ENCODE measurements at regions not wholly inside any gene's neighbourhood (a gene's known extent, or its start where the extent isn't known, plus 50 kb on each side); places are given as distances from the start of the nearest gene placed in this dataset.

GRCh38 chr2:22897428-22897827 lies 487.6 kb upstream of the KLHL29 start:
- in situ Hi-C loops (cut with HindIII; ENCODE audit: low sequenced_read_pairs), result no loop called here

GRCh38 chr2:22900674-22901073 lies 484.3 kb upstream of the KLHL29 start:
- in situ Hi-C loops (cut with HindIII; ENCODE audit: low sequenced_read_pairs), result no loop called here

DNA sequence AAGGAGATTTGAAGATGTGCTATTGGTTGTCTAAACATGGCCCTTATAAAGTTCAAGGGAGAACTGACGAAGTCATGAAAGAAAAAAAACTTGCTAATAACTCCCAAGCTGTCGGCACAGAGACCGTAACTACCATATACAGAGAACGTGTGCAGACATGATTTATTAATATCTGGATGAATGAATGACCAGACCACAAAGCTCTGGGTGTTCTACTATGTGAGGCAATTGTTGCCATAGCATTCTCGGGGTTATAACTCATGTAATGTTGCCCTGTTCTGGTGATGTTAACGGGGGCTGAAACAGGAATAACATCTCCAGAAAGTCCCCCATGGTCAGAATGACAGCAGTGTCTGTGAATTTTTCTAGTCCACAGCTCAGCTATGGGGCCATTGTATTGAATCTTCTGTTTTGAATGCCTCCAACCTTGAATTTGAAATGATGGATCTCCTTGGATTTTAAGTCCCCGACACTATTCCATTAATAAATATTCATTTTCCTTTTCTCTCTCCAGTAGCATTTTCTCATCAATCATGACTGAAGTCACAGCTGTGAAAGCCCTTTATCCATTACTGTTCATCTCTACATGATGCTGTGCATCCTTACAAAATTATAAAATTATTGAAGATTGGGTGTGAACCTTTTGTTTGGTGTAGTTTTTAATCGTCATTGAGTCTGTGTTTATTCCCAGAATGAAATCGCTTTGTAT lies 483.4 kb upstream of the KLHL29 start:
- in situ Hi-C loops (cut with HindIII; ENCODE audit: low sequenced_read_pairs), result no loop called here

- in situ Hi-C loops (cut with HindIII; ENCODE audit: low sequenced_read_pairs), result no loop called here
These were observed 482.8 kb upstream of the KLHL29 start for GRCh38 chr2:22902180-22902550.

DNA sequence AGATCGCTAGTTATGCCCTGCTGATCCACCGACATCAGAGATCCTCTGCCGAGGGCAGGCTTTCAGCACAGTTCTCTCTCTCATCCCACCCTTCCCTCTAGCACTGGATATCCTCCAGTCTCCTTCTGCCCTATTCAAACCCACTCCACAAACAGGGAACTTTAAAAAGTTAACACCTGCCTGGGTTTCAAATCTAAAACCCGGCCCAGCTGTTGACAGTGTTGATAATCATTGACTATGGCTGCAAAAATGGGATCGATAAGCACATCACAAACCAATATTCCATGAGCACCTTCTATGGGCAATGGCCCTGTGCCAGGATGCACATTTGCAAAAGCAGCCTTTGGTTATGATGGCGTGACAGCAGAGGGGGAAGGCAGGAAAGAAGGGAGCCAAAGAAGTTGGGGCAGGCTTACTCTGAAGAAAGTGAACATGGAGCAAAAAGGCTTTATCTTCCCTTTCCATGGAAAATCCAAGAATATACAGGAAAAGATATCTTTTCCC lies 482.3 kb upstream of the KLHL29 start:
- in situ Hi-C loops (cut with HindIII; ENCODE audit: low sequenced_read_pairs), result no loop called here

- in situ Hi-C loops (cut with HindIII; ENCODE audit: low sequenced_read_pairs), result no loop called here
These were observed 481.4 kb upstream of the KLHL29 start for GRCh38 chr2:22903616-22904015.

DNA sequence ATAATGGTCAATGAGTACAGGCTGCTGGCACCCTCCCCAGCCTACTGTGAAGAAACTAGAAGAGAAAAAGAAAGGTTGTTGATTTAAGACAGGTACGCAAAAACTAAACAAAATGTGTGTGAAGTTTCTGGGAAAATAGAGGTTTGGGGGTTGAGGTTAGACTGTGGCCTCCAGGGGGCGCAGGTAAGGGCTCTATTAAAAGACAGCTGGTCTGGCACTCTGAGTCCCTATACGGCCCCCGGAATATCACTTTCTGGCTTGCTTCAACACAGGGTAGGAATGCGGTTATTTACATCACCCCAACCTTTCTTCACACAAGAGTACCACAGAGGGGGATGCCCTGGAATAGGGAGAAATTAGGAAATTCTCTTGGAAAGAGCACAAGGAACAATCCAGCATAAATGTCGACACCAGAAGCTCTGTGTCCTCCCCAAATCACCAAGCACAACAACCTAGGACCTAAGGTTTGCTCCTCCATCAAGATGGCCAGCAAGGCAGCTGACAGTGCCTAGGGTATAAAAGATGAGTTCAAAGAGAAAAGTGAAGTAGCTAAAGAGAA lies 480.8 kb upstream of the KLHL29 start:
- in situ Hi-C loops (cut with HindIII; ENCODE audit: low sequenced_read_pairs), result no loop called here

DNA sequence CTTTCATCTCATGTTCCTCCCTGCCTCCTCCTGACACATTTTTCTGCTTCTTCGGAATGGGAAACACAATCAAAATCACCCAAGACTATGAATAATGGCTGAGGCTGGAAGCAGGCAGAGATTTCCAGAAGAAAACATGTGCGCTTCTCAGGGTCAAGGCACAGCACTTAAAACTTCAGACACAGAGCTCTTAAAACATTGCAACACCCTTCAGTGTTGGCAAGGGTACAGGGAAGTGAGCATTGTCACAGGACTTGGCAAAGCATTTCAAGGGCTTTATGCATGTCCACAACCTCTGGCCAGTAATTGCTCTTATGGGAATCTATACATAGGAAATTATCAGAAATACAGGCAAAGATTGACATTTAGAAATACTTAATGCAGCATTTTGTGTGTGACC lies 477.6 kb upstream of the KLHL29 start:
- in situ Hi-C loops (cut with HindIII; ENCODE audit: low sequenced_read_pairs), result no loop called here

DNA sequence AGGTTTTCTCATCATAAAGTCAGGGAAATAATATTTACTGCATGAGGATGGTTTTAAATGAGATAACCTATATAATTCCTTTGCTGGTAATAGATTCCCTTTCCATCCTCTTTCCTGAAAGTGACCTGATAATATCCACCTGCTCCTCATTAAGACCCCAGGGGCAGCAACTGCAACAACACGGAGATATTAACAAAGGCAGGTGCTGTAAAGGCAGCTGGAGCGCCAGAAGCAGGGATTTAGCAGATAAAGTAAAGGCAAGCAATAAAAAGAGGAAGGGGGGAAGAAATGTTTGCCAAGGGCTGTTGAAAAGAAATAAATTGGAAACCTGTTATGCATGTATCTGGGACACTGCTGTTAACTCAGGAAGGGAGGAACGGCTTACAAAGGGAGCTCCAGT lies 472.6 kb upstream of the KLHL29 start:
- in situ Hi-C loops (cut with HindIII; ENCODE audit: low sequenced_read_pairs), result no loop called here

DNA sequence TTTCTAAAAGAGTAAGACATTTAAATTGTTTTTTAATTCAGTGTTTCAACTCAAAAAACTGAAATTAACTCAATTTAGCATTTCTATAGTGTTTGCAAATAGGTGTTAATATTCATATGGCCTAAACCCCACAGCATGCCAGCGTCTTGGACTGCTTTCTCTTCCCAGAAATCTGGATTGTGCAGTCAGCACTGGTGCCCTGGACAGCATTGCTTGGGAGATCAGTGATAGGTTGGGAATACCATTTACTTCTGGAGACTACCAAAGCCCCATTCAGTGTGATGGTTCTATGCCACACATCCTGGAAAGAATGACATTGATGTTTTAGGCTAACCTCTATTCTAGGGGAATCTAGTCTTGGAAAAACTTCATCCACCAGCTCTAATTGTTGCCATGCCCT lies 455.0 kb upstream of the KLHL29 start:
- in situ Hi-C loops (cut with HindIII; ENCODE audit: low sequenced_read_pairs), result no loop called here

- in situ Hi-C loops (cut with HindIII; ENCODE audit: low sequenced_read_pairs), result no loop called here
These were observed 454.2 kb upstream of the KLHL29 start for GRCh38 chr2:22930781-22931180.

- in situ Hi-C loops (cut with HindIII; ENCODE audit: low sequenced_read_pairs), result no loop called here
These were observed 452.7 kb upstream of the KLHL29 start for GRCh38 chr2:22932288-22932687.

GRCh38 chr2:22934747-22935146 lies 450.2 kb upstream of the KLHL29 start:
- in situ Hi-C loops (cut with HindIII; ENCODE audit: low sequenced_read_pairs), result no loop called here

GRCh38 chr2:22942441-22942840 lies 442.5 kb upstream of the KLHL29 start:
- in situ Hi-C loops (cut with HindIII; ENCODE audit: low sequenced_read_pairs), result no loop called here

DNA sequence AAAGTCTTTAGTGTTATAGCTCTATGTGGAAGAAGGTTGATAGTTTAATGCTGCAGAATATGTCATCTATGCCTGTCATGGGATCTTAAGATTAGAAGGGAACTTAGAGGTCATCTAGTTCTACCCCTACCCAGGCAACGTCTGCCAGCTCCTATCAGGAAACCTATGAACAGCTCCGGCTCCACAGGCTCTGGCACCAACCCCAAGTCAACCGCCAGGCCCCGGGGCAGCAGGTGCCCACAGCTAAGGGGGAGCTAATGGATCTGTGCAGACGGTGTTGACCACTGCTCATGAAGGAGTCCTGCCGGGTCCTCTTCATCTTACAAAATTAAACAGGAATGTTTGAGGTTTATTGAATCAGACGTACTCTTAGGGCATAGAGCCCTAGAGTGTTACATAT lies 440.8 kb upstream of the KLHL29 start:
- in situ Hi-C loops (cut with HindIII; ENCODE audit: low sequenced_read_pairs), result no loop called here

DNA sequence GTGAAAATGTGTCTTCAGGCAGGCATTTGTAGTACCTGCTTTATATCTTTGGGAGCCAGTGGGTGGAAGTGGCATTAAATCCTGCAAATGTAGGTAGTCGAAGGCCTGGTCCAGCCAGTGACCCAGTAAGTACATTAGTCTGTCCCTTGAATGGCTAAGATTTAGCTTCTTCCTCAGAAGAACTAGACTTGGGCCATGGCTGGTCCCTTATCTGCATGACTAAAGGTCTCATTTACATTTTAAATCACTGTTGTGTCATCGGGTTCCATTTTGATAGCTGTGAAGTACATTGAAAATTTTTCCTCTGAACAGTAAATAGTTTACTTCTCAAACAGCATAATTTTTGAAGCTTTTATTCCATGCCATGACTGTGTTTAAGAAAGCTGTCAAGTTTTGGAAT lies 438.4 kb upstream of the KLHL29 start:
- in situ Hi-C loops (cut with HindIII; ENCODE audit: low sequenced_read_pairs), result no loop called here

GRCh38 chr2:22947741-22948140 lies 437.2 kb upstream of the KLHL29 start:
- in situ Hi-C loops (cut with HindIII; ENCODE audit: low sequenced_read_pairs), result no loop called here

DNA sequence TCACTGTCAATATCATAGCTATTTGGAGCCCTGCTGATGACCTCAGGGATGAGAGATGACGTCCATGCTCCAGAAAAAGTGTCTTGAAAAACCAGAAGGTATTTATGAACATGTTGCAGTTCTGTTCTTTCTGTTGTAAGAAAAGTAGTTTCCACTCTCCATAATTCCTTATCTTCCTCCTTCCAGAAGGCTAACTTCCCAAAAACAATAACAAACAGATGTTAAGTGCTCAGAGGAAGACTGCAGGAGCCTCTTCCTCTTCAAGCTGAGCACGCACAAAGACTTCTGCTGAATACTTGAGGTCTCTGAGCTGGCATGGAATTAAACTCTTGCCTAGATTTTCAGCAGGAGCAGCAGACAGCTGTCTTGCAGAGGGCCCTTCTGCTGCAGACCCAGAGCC lies 434.5 kb upstream of the KLHL29 start:
- in situ Hi-C loops (cut with HindIII; ENCODE audit: low sequenced_read_pairs), result no loop called here

DNA sequence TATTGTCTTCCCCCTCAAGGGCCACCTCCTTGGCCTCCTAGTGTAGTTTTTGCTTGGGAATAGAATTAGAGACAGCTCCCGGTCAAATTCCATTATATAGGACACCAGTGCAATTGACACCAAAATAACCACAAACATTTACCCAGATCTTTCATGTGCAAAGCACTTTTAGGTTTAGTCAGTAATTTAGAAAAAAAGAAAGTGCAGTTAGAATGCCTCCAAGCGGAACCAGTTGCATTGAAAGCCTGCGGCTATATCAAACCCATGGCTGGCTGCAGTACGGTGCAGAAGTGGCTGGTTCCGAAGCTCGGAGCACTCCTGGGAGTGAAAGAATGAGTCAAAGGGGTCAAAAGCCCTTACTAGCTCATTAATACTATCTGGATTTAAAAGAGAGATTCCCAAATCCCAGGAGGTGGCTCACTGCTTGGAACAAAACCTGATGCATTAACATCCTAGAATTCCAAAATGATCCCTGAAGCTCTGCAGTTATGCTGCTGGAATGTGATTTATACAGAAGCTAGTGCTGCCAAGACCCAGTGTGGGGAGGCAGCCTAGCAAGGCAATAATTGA lies 432.2 kb upstream of the KLHL29 start:
- in situ Hi-C loops (cut with HindIII; ENCODE audit: low sequenced_read_pairs), result no loop called here

DNA sequence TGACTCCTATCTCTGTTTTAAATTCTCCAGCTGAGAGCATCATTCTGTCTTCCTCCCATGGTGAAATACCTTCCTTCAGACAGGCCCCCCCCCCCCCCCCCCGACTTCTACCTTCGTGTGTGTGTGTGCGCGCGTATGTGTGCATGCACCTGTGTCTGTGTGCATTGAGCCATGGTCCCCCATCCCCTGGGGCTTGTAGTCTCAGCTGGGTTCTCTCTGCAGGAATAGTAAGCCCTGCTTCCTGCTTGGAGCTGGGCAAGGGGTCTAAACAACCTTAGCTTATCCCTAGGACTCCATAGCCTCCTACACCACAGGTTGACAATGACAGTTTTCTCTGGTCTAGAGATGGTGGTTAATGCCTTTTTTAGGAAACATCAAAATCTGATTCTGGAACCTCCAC lies 427.5 kb upstream of the KLHL29 start:
- in situ Hi-C loops (cut with HindIII; ENCODE audit: low sequenced_read_pairs), result no loop called here

DNA sequence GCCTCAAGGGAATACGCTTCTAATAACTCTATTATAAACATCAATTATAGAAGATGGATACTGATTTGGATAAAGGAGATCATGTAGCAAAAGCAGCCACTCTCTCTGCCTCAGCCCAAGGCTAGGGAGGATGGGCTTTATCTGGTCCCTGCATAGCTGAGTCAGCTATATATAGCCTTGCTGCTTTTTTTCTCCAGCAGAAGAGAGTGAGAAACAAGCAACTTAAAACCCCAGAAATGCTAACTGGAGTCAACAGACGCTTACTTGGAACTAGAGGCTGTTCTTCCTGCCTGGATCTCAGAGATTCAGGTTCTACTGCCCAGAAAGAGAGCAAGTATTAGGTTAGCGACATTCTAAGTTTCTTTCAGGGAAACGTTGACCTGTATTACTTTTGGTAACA lies 426.7 kb upstream of the KLHL29 start:
- in situ Hi-C loops (cut with HindIII; ENCODE audit: low sequenced_read_pairs), result no loop called here

DNA sequence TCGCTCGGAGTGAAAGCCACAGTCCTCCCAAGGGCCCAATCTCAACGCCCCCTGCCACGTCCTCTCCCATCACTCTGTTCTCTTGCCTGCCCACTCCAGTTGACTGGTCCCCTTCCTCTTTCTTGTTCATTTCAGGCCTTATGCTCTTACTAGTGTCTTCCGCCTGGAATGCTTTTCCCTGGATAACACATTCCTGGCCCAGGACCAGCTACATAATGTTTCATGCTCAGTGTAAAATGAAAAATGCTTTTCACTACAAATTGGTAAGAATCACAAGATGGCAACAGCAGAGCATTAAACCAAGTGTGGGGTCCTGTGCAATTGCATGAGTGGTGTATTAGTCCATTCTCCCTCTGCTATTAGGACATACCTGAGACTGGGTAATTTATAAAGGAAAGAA lies 417.2 kb upstream of the KLHL29 start:
- in situ Hi-C loops (cut with HindIII; ENCODE audit: low sequenced_read_pairs), result no loop called here

Measured in endothelial cell of hepatic sinusoid (primary cell).